Astrocyte (in vitro differentiated cells and primary cell): ENCODE measurements at regions not wholly inside any gene's neighbourhood (a gene's known extent, or its start where the extent isn't known, plus 50 kb on each side); places are given as distances from the start of the nearest gene placed in this dataset.

ENCODE experiments used
- DNase-seq: peaks from one replicate; pipeline ENCODE4 v3.0.0-alpha.2; 2010; ENCODE audit warnings: low read depth
- FAIRE-seq: peaks from 2 replicates; lab custom pipeline; 2011; peaks lifted over from hg19 to GRCh38; lab: Jason Lieb, UNC
- H2AFZ ChIP-seq: 2 replicates; pipeline ENCODE4 v1.6.0; 2012; ENCODE audit warnings: low read depth, low read length, inconsistent platforms
- H3K27ac ChIP-seq: 2 replicates; pipeline ENCODE4 v1.5.1; 2011; ENCODE audit warnings: low read depth, low read length, inconsistent platforms
- H3K27me3 ChIP-seq: 2 replicates; pipeline ENCODE4 v1.6.0; 2011; ENCODE audit warnings: low read length, inconsistent platforms; ENCODE audit not compliant: insufficient read depth
- H3K36me3 ChIP-seq: 2 replicates; pipeline ENCODE4 v1.5.1; 2011; ENCODE audit warnings: low read length, inconsistent platforms; ENCODE audit not compliant: insufficient read depth
- H3K4me1 ChIP-seq: 2 replicates; pipeline ENCODE4 v1.5.1; 2011; ENCODE audit warnings: low read length, inconsistent platforms; ENCODE audit not compliant: insufficient read depth
- H3K4me2 ChIP-seq: 2 replicates; pipeline ENCODE4 v1.6.0; 2012; ENCODE audit warnings: low read length, inconsistent platforms
- H3K4me3 ChIP-seq: 2 replicates; pipeline ENCODE4 v1.5.1; 2011; ENCODE audit warnings: low read depth, mild to moderate bottlenecking, low read length, inconsistent platforms; ENCODE audit not compliant: insufficient read depth
- H3K79me2 ChIP-seq: 2 replicates; pipeline ENCODE4 v1.6.0; 2012; ENCODE audit warnings: mild to moderate bottlenecking, low read length, inconsistent platforms; ENCODE audit not compliant: insufficient read depth
- H3K9ac ChIP-seq: 2 replicates; pipeline ENCODE4 v1.6.0; 2012; ENCODE audit warnings: mild to moderate bottlenecking, low read length, inconsistent platforms
- H3K9me3 ChIP-seq: 2 replicates; pipeline ENCODE4 v1.5.1; 2012; ENCODE audit warnings: low read depth, mild to moderate bottlenecking, low read length, inconsistent platforms; ENCODE audit not compliant: insufficient read depth
- H4K20me1 ChIP-seq: 2 replicates; pipeline ENCODE4 v1.6.0; 2012; ENCODE audit warnings: low read length, inconsistent platforms; ENCODE audit not compliant: insufficient read depth
- H3K27ac Mint-ChIP-seq: one replicate; pipeline ENCODE4 v1.8.0; 2021; ENCODE audit warnings: mild to moderate bottlenecking, mixed read lengths; ENCODE audit not compliant: unreplicated experiment
- H3K27me3 Mint-ChIP-seq: one replicate; pipeline ENCODE4 v1.8.0; 2021; ENCODE audit warnings: low read depth, mixed read lengths; ENCODE audit not compliant: unreplicated experiment
- H3K36me3 Mint-ChIP-seq: one replicate; pipeline ENCODE4 v1.8.0; 2021; ENCODE audit warnings: low read depth, mixed read lengths; ENCODE audit not compliant: unreplicated experiment
- H3K4me1 Mint-ChIP-seq: one replicate; pipeline ENCODE4 v1.8.0; 2021; ENCODE audit warnings: low read depth, mixed read lengths; ENCODE audit not compliant: unreplicated experiment
- H3K4me3 Mint-ChIP-seq: one replicate; pipeline ENCODE4 v1.8.0; 2021; ENCODE audit warnings: mild to moderate bottlenecking, moderate library complexity, mixed read lengths; ENCODE audit not compliant: unreplicated experiment
- H3K9me3 Mint-ChIP-seq: one replicate; pipeline ENCODE4 v1.8.0; 2021; ENCODE audit warnings: mild to moderate bottlenecking, mixed read lengths; ENCODE audit not compliant: unreplicated experiment
- CTCF ChIP-seq: IDR thresholded peaks from 2 replicates; pipeline ENCODE4 v1.5.1; 2011; ENCODE audit warnings: low read depth, mild to moderate bottlenecking, inconsistent platforms, low read length, moderate library complexity; ENCODE audit not compliant: insufficient read depth
- EZH2 ChIP-seq: IDR thresholded peaks from 2 replicates; pipeline ENCODE4 v1.6.1; 2012; ENCODE audit warnings: mild to moderate bottlenecking, low read length, inconsistent platforms; ENCODE audit not compliant: insufficient read depth

GRCh38 chr18:54710074-54710899 lies 118.0 kb upstream of the RAB27B start:
- no peak overlapping the region for H3K4me2 ChIP-seq
- H3K27me3 ChIP-seq, result no peaks in the 10 kb centered on the region
- H3K4me3 ChIP-seq, result no peak overlapping the region
- no peaks in the 10 kb centered on the region for H3K9me3 ChIP-seq
- no peaks in the 10 kb centered on the region for H4K20me1 ChIP-seq
- H3K4me1 Mint-ChIP-seq, result no peaks in the 10 kb centered on the region
- H3K27ac ChIP-seq, result no peak overlapping the region
- no peak for DNase-seq
- no peak for FAIRE-seq
- H3K9me3 Mint-ChIP-seq, result peaks cover 3% of the 10 kb centered on the region
- no peak overlapping the region for H3K9ac ChIP-seq
- no peak overlapping the region for H3K27ac Mint-ChIP-seq
- no peaks in the 10 kb centered on the region for H3K79me2 ChIP-seq
- H3K4me1 ChIP-seq, result peaks cover 6% of the 10 kb centered on the region
- H2AFZ ChIP-seq, result no peak overlapping the region
- H3K36me3 Mint-ChIP-seq, result no peaks in the 10 kb centered on the region
- H3K4me3 Mint-ChIP-seq, result no peak overlapping the region
- no peak for TF ChIP-seq CTCF
- no peak for TF ChIP-seq EZH2
- no peaks in the 10 kb centered on the region for H3K27me3 Mint-ChIP-seq
- no peaks in the 10 kb centered on the region for H3K36me3 ChIP-seq

DNA sequence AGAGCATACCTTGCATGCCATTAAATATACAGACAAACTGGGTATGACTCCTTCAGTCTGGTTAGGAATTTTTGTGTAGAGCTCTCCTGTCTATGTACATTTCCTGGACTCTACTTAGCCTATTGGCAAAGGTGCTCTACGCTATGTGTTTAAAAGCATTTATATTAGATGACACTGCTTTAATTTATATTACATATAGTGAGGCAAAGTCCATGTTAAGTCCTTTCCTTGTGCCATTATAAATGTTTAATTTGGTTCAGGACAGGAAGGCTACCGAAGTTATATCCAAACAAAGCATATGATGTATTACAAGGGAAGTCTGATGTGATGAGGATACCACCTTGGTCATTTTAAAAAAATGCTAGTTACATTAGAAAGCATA lies 117.4 kb upstream of the RAB27B start:
- no peaks in the 10 kb centered on the region for H3K36me3 ChIP-seq
- Mint-ChIP-seq H3K9me3 (peaks cover 3% of the 10 kb centered on the region), H3K27ac (no peak overlapping the region), H3K36me3 (no peaks in the 10 kb centered on the region), H3K4me3 (no peak overlapping the region), H3K4me1 (no peaks in the 10 kb centered on the region), H3K27me3 (no peaks in the 10 kb centered on the region)
- H3K4me3 ChIP-seq, result no peak overlapping the region
- no peak overlapping the region for H3K27ac ChIP-seq
- H3K9ac ChIP-seq, result no peak overlapping the region
- FAIRE-seq, result no peak
- H3K4me1 ChIP-seq, result peaks cover 6% of the 10 kb centered on the region
- no peak for TF ChIP-seq EZH2
- no peak for TF ChIP-seq CTCF
- H3K79me2 ChIP-seq, result no peaks in the 10 kb centered on the region
- H2AFZ ChIP-seq, result no peak overlapping the region
- H4K20me1 ChIP-seq, result no peaks in the 10 kb centered on the region
- no peaks in the 10 kb centered on the region for H3K27me3 ChIP-seq
- DNase-seq, result no peak
- no peaks in the 10 kb centered on the region for H3K9me3 ChIP-seq
- no peak overlapping the region for H3K4me2 ChIP-seq

GRCh38 chr18:54712306-54712705 lies 116.0 kb upstream of the RAB27B start:
- peak; percentile 71 for FAIRE-seq
- Histone ChIP-seq H3K9ac (no peak overlapping the region), H3K4me1 (peaks cover 6% of the 10 kb centered on the region), H3K4me3 (peak overlapping the region; percentile 19), H3K27me3 (no peaks in the 10 kb centered on the region), H3K36me3 (no peaks in the 10 kb centered on the region), H3K79me2 (no peaks in the 10 kb centered on the region), H3K9me3 (no peaks in the 10 kb centered on the region), H3K4me2 (peak overlapping the region; percentile 35), H4K20me1 (no peaks in the 10 kb centered on the region), H2AFZ (no peak overlapping the region), H3K27ac (peak overlapping the region; percentile 18)
- H3K4me1 Mint-ChIP-seq, result no peaks in the 10 kb centered on the region
- no peak for TF ChIP-seq EZH2
- no peak for TF ChIP-seq CTCF
- H3K27me3 Mint-ChIP-seq, result no peaks in the 10 kb centered on the region
- DNase-seq, result peak; percentile 76
- H3K36me3 Mint-ChIP-seq, result no peaks in the 10 kb centered on the region
- no peak overlapping the region for H3K27ac Mint-ChIP-seq
- no peak overlapping the region for H3K4me3 Mint-ChIP-seq
- peaks cover under 1% of the 10 kb centered on the region for H3K9me3 Mint-ChIP-seq
